HG02970 (cell line): ENCODE measurements at regions not wholly inside any gene's neighbourhood (a gene's known extent, or its start where the extent isn't known, plus 50 kb on each side); places are given as distances from the start of the nearest gene placed in this dataset.
"Not testable (repeated sequence)": the region's sequence is repeated elsewhere in the genome, so short reads cannot be mapped to it uniquely, and the experiment has no call there.

ENCODE experiments used
- ATAC-seq: cut with Tn5 transposase; IDR thresholded peaks from one replicate; pipeline ENCODE4 v1.9.1; 2021; ENCODE audit warnings: mild to moderate bottlenecking, moderate library complexity, moderate number of reproducible peaks; ENCODE audit not compliant: unreplicated experiment, low FRiP score

GRCh38 chr20:1811621-1812498 is 83.3 kb upstream of the SIRPA start:
- no peak for ATAC-seq

DNA sequence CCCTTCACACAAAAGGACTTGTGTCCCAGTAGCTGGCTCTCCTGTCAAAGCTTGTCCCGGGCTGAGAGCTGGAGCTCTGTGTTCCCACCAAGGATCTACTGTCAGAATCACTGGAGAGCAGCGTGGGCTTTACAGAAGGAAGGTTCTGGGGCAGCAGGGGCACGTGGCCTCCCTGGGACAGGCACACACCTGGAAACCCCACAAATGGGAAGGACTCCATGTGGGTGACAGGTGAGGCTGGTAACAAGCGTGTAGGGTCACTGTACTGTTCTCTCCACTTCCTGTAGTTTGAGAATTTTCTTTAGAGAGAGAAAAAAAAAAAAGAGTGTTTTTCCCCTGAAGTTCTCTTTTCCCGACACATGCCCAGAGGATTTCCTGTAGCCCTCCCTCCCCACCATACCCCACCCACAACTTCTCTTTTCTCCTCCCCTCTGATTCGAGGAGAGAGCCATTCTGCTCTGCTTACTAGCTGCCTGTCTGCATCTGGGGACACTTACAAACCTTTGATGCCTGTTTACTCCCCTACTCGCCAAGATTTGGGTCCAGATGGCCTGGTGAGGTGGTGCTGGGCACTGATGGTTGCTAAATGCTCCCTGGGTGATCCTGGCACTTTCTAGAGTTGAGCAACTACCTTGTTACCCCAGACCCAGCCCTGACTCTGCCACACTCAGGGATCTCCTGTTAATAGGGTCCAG is 84.1 kb upstream of the SIRPA start:
- no peak for ATAC-seq

GRCh38 chr20:1810572-1810925 is 84.7 kb upstream of the SIRPA start:
- ATAC-seq = no peak

- ATAC-seq = no peak
Measured at GRCh38 chr20:1809611-1810510, 85.3 kb upstream of the SIRPA start.

GRCh38 chr20:1809131-1809572 is 86.1 kb upstream of the SIRPA start:
- ATAC-seq = no peak

GRCh38 chr20:1808101-1808500 is 87.1 kb upstream of the SIRPA start:
- no peak for ATAC-seq

GRCh38 chr20:1807394-1807793 is 87.8 kb upstream of the SIRPA start:
- ATAC-seq = no peak

- ATAC-seq = no peak
Measured at GRCh38 chr20:1806456-1806855, 88.8 kb upstream of the SIRPA start.

DNA sequence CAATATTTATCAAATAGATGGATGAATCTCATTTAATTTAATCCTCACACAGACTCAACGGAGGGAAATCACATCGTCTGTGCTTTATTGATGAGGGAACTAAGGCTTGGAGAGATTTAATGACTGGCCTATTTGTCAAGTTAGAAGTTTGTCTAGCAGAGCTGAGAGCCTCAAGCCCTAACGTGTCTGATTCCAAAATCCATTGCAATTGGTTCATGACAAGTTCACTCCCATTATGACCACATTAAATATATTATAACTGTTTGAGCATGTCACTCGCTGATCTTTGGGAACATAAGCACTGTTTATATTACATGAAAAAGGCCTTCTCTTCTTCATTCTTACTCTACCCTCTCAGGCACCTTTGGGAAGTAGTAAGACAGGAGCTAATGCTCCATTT is 89.4 kb upstream of the SIRPA start:
- ATAC-seq = no peak

DNA sequence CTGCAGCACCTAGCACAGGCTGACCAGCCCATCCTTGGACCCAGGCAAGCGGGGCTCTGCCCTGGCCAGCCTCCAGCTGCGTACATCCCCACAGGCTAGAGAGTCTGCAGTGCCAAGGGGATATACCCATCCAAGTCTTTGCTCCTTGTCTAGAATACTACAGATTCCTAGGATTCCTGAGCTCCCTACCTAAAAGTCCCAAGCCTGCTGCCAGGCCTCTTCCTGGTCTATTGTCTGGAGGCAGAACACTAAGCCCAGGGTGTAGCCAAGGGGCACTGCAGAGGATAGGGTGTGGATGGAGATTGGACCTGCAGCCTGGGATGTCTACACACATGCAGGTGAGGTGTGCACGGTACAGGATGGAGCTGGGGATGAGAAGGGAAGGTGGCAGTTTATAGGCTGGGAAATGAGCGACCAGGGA is 90.0 kb upstream of the SIRPA start:
- no peak for ATAC-seq

DNA sequence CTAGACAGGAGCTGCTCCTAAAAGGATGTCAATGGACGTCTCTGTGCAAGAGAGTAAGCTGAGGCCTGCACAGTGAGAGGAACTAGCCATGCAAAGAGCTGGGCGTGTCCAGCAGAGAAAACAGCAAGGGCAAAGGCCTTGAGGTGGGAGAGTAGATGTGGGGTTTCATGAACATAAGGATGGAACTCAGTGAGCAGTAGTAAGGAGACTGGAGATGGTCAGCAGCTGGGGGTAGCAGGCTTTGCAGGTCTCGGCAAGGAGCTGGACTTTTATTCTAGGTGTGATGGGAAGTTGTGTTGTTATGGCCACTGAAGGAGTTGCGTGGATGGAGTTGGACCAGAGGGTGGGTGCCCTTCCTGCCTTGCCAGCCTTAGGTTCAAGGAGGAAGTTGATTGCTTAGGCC is 90.7 kb upstream of the SIRPA start:
- no peak for ATAC-seq

DNA sequence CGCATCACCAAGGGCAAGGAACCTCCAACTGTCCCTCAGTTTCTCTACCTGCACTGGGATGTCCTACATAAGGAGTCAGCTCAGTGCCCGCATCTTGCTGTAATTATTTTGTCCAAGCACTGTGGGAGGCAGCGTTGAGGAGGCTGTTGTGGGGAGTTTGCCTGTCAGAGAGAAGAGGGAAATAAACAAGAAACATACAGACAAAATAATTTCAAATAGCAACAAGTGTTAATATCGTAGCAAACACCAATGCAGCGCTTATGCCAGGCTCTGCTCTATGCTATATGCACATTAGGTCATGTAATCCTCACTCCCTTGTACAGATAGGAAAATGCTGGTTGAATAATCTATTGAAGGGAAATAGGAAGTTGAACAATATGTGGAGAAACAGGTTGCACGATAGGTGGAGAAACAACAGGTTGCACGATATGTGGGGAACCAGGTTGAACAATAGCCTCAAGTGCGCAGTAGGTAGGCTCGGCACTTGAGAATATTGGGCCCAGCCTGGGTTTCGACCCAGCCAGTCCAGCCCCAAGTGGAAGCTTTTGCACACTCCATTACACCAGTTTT is 91.2 kb upstream of the SIRPA start:
- no peak for ATAC-seq

- ATAC-seq = no peak
Measured at GRCh38 chr20:1803061-1803931, 91.9 kb upstream of the SIRPA start.

DNA sequence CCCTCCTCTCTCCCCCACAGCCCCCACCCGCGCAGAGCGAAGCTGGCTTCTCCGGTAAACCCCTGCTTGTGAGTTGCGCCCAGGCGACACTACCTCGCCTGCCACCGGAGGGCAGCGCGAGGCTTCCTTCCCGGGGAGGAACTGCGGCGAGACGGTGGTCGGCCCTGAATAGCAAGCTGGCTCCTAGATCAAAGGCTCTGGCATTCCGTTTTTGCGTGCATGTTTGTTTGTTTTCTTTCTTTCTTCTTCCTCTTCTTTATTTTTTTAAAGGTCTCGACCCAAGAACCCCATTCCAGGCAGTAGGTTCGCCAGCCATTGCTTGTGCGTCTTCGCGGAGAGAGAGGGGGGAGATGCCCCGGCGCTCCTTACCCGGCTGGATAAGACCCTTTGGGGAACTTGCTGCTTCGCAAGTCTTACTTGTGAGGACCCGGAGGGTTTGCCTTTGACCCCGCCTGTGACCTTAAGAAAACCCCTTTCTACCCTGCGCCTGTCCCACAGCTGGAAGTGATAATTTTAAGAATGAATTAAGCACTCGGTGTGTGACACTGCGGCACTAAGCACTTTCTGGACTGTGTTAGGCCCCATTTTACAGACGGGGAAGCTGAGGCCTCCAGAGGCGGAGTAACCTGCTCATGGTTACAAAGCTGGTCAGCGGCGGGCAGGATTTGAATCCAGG is 92.7 kb upstream of the SIRPA start:
- ATAC-seq = no peak

DNA sequence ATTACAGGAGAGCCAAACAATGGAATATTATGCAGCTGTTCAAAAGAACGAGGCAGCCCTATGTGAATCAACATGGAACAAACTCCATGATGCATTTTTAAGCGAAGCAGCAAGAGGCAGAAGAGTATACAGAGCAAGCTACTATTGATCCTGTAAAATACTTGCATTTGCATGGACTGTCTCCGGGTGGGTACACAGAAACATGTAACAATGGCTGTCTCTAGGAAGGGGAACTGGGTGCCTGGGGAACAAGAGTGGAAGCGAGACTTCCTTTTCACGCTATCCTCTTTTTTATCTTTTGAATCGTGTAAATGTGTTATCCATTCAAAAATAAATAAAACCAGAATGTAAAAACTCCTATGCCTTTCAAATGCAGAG is 93.3 kb upstream of the SIRPA start:
- no peak for ATAC-seq

DNA sequence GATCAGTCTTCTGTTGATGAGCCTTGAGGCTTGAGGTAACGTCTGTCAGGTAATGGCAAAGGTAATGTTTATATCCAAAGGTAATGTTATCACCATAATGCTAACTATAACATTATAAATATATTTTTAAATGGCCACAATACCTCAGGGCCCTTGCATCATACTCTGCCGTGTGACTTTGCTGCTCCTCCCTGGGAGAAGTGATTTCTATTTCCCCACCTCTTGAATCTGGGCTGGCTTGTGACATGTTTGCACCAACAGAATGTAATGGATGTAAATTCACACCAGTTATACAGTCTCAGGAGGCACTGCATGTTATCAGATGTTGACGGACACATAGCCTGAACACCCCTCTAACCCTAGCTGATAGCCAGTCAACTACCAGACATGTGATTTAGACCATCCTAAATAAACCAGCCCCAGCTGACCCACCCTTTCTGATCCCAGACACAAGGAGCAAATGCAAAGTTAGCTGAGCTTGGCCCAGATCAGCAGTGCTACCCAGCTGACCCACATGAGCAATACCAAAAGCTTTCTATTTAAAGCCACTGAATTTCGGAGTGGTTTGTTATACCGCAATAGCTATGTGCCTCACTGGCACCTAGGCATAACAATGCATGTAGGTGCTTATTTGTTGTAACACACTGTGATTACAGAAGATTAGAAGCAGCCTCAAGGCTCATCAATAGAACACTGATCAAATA is 93.8 kb upstream of the SIRPA start:
- ATAC-seq = no peak

DNA sequence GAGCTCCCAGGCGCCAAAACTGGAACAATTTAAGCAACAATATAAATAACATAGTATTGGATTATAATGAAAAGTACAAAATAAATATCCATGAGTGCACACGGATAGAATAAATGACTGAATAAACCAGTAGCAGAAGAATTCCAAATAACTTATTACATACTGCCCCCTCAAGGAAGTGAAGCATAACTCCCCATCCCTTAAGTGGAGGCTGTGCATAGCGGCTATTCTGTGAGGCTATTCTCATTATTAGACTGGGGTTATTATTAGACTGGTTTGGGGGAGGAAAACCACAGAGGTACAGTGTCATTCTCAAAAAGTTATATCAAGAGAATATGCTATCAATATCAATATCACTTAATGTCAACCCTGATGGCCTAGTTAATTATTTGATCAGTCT is 94.4 kb upstream of the SIRPA start:
- no peak for ATAC-seq

DNA sequence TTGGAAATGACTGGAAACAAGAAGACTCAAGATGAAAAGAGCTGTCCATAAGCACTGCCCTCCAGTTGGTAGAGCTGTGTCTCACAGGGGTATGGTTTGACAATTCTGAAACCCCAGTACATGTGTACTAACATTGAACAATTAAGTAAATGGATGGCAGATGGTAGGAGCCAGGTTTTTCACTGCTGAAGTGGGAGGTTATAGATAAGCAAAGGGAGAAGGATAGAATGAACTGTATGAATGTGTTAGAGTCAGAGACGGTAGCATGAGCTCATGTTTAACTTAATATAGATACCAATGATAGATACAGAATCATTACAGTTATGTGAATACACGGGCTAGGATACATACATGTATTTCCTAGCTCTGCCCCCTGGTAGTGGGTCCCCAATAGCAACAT is 95.0 kb upstream of the SIRPA start:
- no peak for ATAC-seq

GRCh38 chr20:1799746-1800145 is 95.5 kb upstream of the SIRPA start:
- ATAC-seq = not testable (repeated sequence)
